ENCODE measurements at regions not wholly inside any gene's neighbourhood (a gene's known extent, or its start where the extent isn't known, plus 50 kb on each side); places are given as distances from the start of the nearest gene placed in this dataset.

DNA sequence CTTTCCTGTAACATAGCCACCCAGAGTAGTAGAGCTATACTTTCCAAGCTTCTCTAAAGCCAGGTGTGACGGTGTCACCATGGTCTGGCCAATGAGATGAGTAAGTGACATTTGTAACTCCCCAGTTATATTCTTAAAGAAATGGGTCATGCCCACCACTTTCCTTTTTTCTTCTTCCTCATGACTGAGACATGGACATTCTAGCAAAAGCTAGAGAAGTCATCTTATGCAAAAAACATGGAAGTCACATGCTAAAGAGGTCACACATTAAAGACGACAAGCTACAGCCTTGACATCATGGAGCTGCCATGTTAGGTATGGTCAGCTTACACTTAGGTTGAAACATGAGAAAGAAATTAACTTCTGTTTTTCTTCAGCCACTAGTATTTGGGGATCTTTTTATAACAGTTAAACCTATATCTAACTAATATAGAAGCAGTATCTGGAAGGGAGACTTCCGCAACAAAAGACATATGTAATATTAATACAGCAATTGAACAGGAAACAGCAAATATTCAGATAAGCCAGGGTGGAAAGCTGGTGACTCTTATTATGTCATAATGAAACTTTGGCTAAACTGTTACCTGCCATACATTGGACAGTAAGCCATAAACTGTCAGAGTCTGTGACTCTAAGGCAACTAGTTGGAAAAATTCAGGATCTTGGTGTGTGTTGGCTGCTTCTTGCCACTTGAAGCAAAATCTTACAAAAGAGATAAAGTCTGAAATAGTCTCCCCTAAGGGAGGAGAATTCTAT lies 54.7 kb upstream of the SNX2 start:
- CTCF ChIA-PET (ENCODE audit: partially characterized antibody), result no interaction called here
- intact Hi-C loops (cut with micrococcal nuclease), result no loop called here

DNA sequence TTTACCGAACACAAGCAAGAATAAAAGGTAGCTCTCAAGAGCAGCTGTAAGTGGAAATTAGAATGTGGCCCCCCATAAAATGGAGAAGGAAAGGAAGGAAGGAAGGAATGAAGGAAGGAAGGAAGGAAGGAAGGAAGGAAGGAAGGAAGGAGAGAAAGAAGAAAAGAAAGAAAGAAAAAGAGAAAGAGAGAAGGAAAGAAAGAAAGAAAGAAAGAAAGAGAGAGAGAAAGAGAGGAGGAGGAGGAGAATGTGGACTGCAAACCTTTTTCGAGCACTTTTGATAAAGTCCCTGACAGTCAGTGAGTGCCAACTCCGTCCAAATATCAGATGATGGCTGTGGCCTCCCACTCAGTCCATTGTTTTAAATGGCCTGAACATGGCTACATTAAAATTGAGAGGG lies 53.8 kb upstream of the SNX2 start:
- no peaks in the 10 kb centered on the region for H3K9me3 ChIP-seq (ENCODE audit: control insufficient read depth in 1 of 2, low read length in 2 of 2)
- no peaks in the 10 kb centered on the region for H3K27me3 ChIP-seq (ENCODE audit: insufficient read depth, low read length)
- Mint-ChIP-seq H3K27me3 (peaks cover 1 to 6% of the 10 kb centered on the region in 2 donors), H3K9me3 (no peaks in the 10 kb centered on the region), H3K4me3 (no peak overlapping the region), H3K36me3 (no peaks in the 10 kb centered on the region), H3K27ac (no peak overlapping the region), H3K4me1 (no peaks in the 10 kb centered on the region)
- no peak overlapping the region for H3K27ac ChIP-seq (ENCODE audit: low read depth, low read length)
- CTCF ChIA-PET (ENCODE audit: partially characterized antibody), result interaction anchor here (1.0 kb wide), 1 partner anchor 17 kb away, joined by 4 read pairs; no protein-coding TSS in a partner anchor
- no peaks in the 10 kb centered on the region for H3K4me1 ChIP-seq (ENCODE audit: insufficient read depth, low read length)
- POLR2A ChIA-PET (ENCODE audit: partially characterized antibody), result no interaction called here
- no peak for DNase-seq
- H3K4me3 ChIP-seq (ENCODE audit: low read length in 2 of 2), result no peak overlapping the region
- H3K36me3 ChIP-seq (ENCODE audit: insufficient read depth, low read length), result no peaks in the 10 kb centered on the region
- intact Hi-C loops (cut with micrococcal nuclease), result no loop called here

More for the DNA sequence above, 54.7 kb upstream of the SNX2 start:
- Histone ChIP-seq H3K4me1 (ENCODE audit: insufficient read depth, low read length) (no peaks in the 10 kb centered on the region), H3K27me3 (ENCODE audit: insufficient read depth, low read length) (no peaks in the 10 kb centered on the region), H3K4me3 (ENCODE audit: low read length in 2 of 2) (no peak overlapping the region), H3K36me3 (ENCODE audit: insufficient read depth, low read length) (no peaks in the 10 kb centered on the region), H3K9me3 (ENCODE audit: control insufficient read depth in 1 of 2, low read length in 2 of 2) (no peaks in the 10 kb centered on the region), H3K27ac (ENCODE audit: low read depth, low read length) (no peak overlapping the region)
- no peaks in the 10 kb centered on the region for H3K36me3 Mint-ChIP-seq
- no peak for DNase-seq
- H3K4me1 Mint-ChIP-seq, result no peaks in the 10 kb centered on the region
- H3K27ac Mint-ChIP-seq, result no peak overlapping the region
- no peak overlapping the region for H3K4me3 Mint-ChIP-seq
- no peaks in the 10 kb centered on the region for H3K9me3 Mint-ChIP-seq
- POLR2A ChIA-PET (ENCODE audit: partially characterized antibody), result no interaction called here
- peaks cover 1 to 9% of the 10 kb centered on the region in 2 donors for H3K27me3 Mint-ChIP-seq

DNA sequence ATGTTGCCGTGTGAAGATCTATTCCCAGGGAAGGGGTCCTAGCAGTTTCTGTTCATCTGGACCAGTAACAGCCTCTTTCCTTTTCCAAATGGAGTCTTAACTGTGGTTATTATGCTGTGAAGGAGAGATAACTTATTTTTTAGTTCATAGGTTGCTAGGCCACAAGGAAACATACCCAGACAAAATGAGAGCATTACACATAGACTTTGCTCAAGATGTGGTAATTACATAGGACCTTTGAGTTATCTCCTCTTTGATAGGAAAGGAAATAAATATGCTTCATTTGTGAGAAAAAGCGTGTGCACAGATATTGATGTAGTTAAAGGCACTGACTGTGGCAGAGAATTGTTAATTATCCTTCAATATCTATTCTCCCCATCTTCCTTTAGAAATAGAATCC lies 52.5 kb upstream of the SNX2 start:
- Mint-ChIP-seq H3K9me3 (no peaks in the 10 kb centered on the region), H3K36me3 (no peaks in the 10 kb centered on the region), H3K27me3 (peaks cover 1 to 6% of the 10 kb centered on the region in 2 donors), H3K4me3 (no peak overlapping the region), H3K27ac (no peak overlapping the region), H3K4me1 (no peaks in the 10 kb centered on the region)
- Histone ChIP-seq H3K4me1 (ENCODE audit: insufficient read depth, low read length) (no peaks in the 10 kb centered on the region), H3K9me3 (ENCODE audit: control insufficient read depth in 1 of 2, low read length in 2 of 2) (no peaks in the 10 kb centered on the region), H3K27me3 (ENCODE audit: insufficient read depth, low read length) (no peaks in the 10 kb centered on the region), H3K27ac (ENCODE audit: low read depth, low read length) (no peak overlapping the region), H3K4me3 (ENCODE audit: low read length in 2 of 2) (no peak overlapping the region), H3K36me3 (ENCODE audit: insufficient read depth, low read length) (no peaks in the 10 kb centered on the region)
- CTCF ChIA-PET (ENCODE audit: partially characterized antibody), result no interaction called here
- DNase-seq, result no peak
- intact Hi-C loops (cut with micrococcal nuclease), result no loop called here
- POLR2A ChIA-PET (ENCODE audit: partially characterized antibody), result no interaction called here

DNA sequence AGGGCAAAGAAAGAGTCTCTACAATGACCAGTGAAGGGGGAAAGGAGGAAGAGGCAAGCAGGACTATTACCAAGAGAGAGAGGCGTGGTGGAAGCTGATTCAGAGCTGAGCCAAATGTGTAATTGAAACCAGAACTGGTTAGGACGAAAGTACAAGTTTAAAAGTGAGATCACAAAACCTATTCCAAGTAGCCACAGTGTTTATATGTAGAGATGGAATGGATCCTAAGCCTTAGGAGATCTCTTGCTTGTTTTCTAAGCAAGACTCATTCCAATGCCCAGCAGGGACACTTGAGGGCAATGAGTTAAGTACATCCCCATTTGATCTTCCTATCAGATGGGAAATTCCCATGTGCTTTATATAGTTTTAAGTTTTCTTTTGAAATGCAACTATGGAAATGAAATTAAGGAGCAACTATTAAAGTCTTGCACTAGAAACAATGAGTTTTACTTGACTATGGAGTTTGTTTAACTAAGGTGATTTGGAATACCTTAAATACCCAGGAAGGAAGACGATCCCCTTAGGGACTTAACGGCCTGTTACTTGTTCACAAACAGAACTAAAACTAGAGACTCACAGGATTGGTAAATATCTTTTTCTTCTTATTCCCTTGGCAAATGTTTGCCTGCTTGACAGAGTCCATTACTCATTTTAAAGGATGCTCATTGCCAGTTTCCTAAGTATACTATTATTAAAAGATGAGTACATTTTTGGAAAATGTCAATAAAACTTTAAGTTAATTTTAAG lies 51.1 kb upstream of the SNX2 start:
- no peaks in the 10 kb centered on the region for H3K9me3 ChIP-seq (ENCODE audit: control insufficient read depth in 1 of 2, low read length in 2 of 2)
- intact Hi-C loops (cut with micrococcal nuclease), result no loop called here
- Mint-ChIP-seq H3K9me3 (no peaks in the 10 kb centered on the region), H3K27ac (no peak overlapping the region), H3K4me1 (no peaks in the 10 kb centered on the region), H3K4me3 (no peak overlapping the region), H3K36me3 (no peaks in the 10 kb centered on the region), H3K27me3 (peaks cover 1 to 6% of the 10 kb centered on the region in 2 donors)
- CTCF ChIA-PET (ENCODE audit: partially characterized antibody), result no interaction called here
- H3K27me3 ChIP-seq (ENCODE audit: insufficient read depth, low read length), result no peaks in the 10 kb centered on the region
- no peak overlapping the region for H3K4me3 ChIP-seq (ENCODE audit: low read length in 2 of 2)
- H3K27ac ChIP-seq (ENCODE audit: low read depth, low read length), result no peak overlapping the region
- H3K4me1 ChIP-seq (ENCODE audit: insufficient read depth, low read length), result no peaks in the 10 kb centered on the region
- H3K36me3 ChIP-seq (ENCODE audit: insufficient read depth, low read length), result no peaks in the 10 kb centered on the region
- DNase-seq, result no peak
- POLR2A ChIA-PET (ENCODE audit: partially characterized antibody), result no interaction called here

All from CD4-positive, alpha-beta memory T cell (primary cell).